OCI-LY1 (cell line): ENCODE measurements at regions not wholly inside any gene's neighbourhood (a gene's known extent, or its start where the extent isn't known, plus 50 kb on each side); places are given as distances from the start of the nearest gene placed in this dataset.

Source experiments
- H2AFZ ChIP-seq: fragments of 200-600 bp; sonication (generic), shearing (Covaris generic); 2 replicates; pipeline ENCODE4 v1.6.0; 2014; ENCODE audit warnings: antibody characterized with exemption, mild to moderate bottlenecking, low read length
- H3F3A ChIP-seq: fragments of 200-600 bp; sonication (generic), shearing (Covaris generic); 2 replicates; pipeline ENCODE4 v1.6.0; 2014; ENCODE audit warnings: mild to moderate bottlenecking, antibody characterized with exemption, low read length, moderate library complexity; ENCODE audit not compliant: insufficient read depth
- H3K27ac ChIP-seq: fragments of 200-600 bp; sonication (generic); 2 replicates; pipeline ENCODE4 v1.5.1; 2014; ENCODE audit warnings: low read length, mixed run types, mild to moderate bottlenecking, low read depth; ENCODE audit not compliant: poor library complexity, severe bottlenecking
- H3K27me3 ChIP-seq: fragments of 200-600 bp; sonication (generic); 2 replicates; pipeline ENCODE4 v1.6.0; 2014; ENCODE audit warnings: antibody characterized with exemption, mild to moderate bottlenecking, low read length, moderate library complexity; ENCODE audit not compliant: insufficient read depth
- H3K36me3 ChIP-seq: fragments of 200-600 bp; sonication (generic); 2 replicates; pipeline ENCODE4 v1.6.1; 2014; ENCODE audit warnings: mild to moderate bottlenecking, antibody characterized with exemption, low read length, moderate library complexity, mixed read lengths; ENCODE audit not compliant: insufficient read depth
- H3K4me1 ChIP-seq: fragments of 200-600 bp; sonication (generic); 2 replicates; pipeline ENCODE4 v1.5.1; 2014; ENCODE audit warnings: mild to moderate bottlenecking, low read length, moderate library complexity; ENCODE audit not compliant: insufficient read depth, severe bottlenecking
- H3K4me2 ChIP-seq: fragments of 200-600 bp; sonication (generic), shearing (Covaris generic); 2 replicates; pipeline ENCODE4 v1.6.1; 2014; ENCODE audit warnings: low read length
- H3K4me3 ChIP-seq: fragments of 200-600 bp; sonication (generic); 2 replicates; pipeline ENCODE4 v1.5.1; 2014; ENCODE audit warnings: low read length, low read depth, mild to moderate bottlenecking, mixed read lengths; ENCODE audit not compliant: poor library complexity, severe bottlenecking
- H3K79me2 ChIP-seq: fragments of 200-600 bp; shearing (Covaris generic); 2 replicates; pipeline ENCODE4 v1.6.1; 2016; ENCODE audit warnings: mixed run types, low read length, mixed read lengths; ENCODE audit not compliant: insufficient read depth
- H3K9ac ChIP-seq: fragments of 200-600 bp; sonication (generic), shearing (Covaris generic); 2 replicates; pipeline ENCODE4 v1.6.1; 2014; ENCODE audit warnings: mild to moderate bottlenecking, low read length, mixed read lengths
- H3K9me2 ChIP-seq: fragments of 200-600 bp; sonication (generic), shearing (Covaris generic); 2 replicates; pipeline ENCODE4 v1.6.1; 2014; ENCODE audit warnings: low read depth, mild to moderate bottlenecking, low read length, mixed read lengths
- H3K9me3 ChIP-seq: fragments of 200-600 bp; shearing (Covaris generic); 2 replicates; pipeline ENCODE4 v1.6.1; 2014; ENCODE audit warnings: low read length, mixed read lengths
- H4K20me1 ChIP-seq: fragments of 200-600 bp; sonication (generic), shearing (Covaris generic); 2 replicates; pipeline ENCODE4 v1.6.0; 2016; ENCODE audit warnings: mild to moderate bottlenecking, low read length; ENCODE audit not compliant: insufficient read depth
- CTCF ChIP-seq: fragments of 200-600 bp; sonication (generic), shearing (Covaris generic); IDR thresholded peaks from 2 replicates; pipeline ENCODE4 v1.5.1; 2017; ENCODE audit warnings: mild to moderate bottlenecking, antibody characterized with exemption, low read length, moderate library complexity, mixed read lengths
- EZH2 ChIP-seq: fragments of 200-600 bp; sonication (generic), shearing (Covaris generic); IDR thresholded peaks from 2 replicates; pipeline ENCODE4 v1.8.0; 2017; ENCODE audit warnings: borderline replicate concordance, mixed run types, mild to moderate bottlenecking, antibody characterized with exemption, low read length, moderate library complexity, mixed read lengths

GRCh38 chr22:47591016-47591415 is 828.6 kb downstream of the TBC1D22A start:
- H3K9me3 ChIP-seq = no peaks in the 10 kb centered on the region

GRCh38 chr22:47589271-47590250 is 827.1 kb downstream of the TBC1D22A start:
- Histone ChIP-seq H3K79me2 (no peaks in the 10 kb centered on the region), H3K27me3 (no peaks in the 10 kb centered on the region), H3K27ac (no peak overlapping the region), H2AFZ (no peak overlapping the region), H3K4me3 (no peak overlapping the region), H3K9me2 (no peaks in the 10 kb centered on the region), H3F3A (no peaks in the 10 kb centered on the region), H3K9me3 (no peaks in the 10 kb centered on the region), H3K9ac (no peak overlapping the region), H4K20me1 (no peaks in the 10 kb centered on the region), H3K36me3 (no peaks in the 10 kb centered on the region), H3K4me2 (no peak overlapping the region), H3K4me1 (no peaks in the 10 kb centered on the region)
- no peak for TF ChIP-seq EZH2
- no peak for TF ChIP-seq CTCF

More at GRCh38 chr22:47591016-47591415, 828.6 kb downstream of the TBC1D22A start:
- Histone ChIP-seq H3K79me2 (no peaks in the 10 kb centered on the region), H3K36me3 (no peaks in the 10 kb centered on the region), H3K9ac (no peak overlapping the region), H3K9me2 (no peaks in the 10 kb centered on the region), H4K20me1 (no peaks in the 10 kb centered on the region), H2AFZ (no peak overlapping the region), H3K27ac (no peak overlapping the region), H3K4me1 (no peaks in the 10 kb centered on the region), H3K27me3 (no peaks in the 10 kb centered on the region), H3F3A (no peaks in the 10 kb centered on the region), H3K4me2 (no peak overlapping the region), H3K4me3 (no peak overlapping the region)
- TF ChIP-seq EZH2 = no peak
- no peak for TF ChIP-seq CTCF

- TF ChIP-seq CTCF (no peak), EZH2 (no peak)
- no peaks in the 10 kb centered on the region for H3K4me1 ChIP-seq
- H3K79me2 ChIP-seq = no peaks in the 10 kb centered on the region
- no peak overlapping the region for H3K4me3 ChIP-seq
- H3K36me3 ChIP-seq = no peaks in the 10 kb centered on the region
- H3K9me3 ChIP-seq = peaks cover 3% of the 10 kb centered on the region; the same call in 1 of the 2 replicates
- H3K27ac ChIP-seq = no peak overlapping the region
- H3K4me2 ChIP-seq = no peak overlapping the region
- no peaks in the 10 kb centered on the region for H4K20me1 ChIP-seq
- H3K9me2 ChIP-seq = no peaks in the 10 kb centered on the region
- no peak overlapping the region for H2AFZ ChIP-seq
- no peaks in the 10 kb centered on the region for H3F3A ChIP-seq
- H3K27me3 ChIP-seq = no peaks in the 10 kb centered on the region
- no peak overlapping the region for H3K9ac ChIP-seq
These were observed 826.1 kb downstream of the TBC1D22A start for GRCh38 chr22:47588578-47588960.
